ENCODE measurements at regions not wholly inside any gene's neighbourhood (a gene's known extent, or its start where the extent isn't known, plus 50 kb on each side); places are given as distances from the start of the nearest gene placed in this dataset.

GRCh38 chr5:144779368-144779767 is 608.7 kb downstream of the KCTD16 start:
- TF ChIP-seq CTCF (IDR thresholded peaks at IDR 0.05; ENCODE audit: insufficient read depth, low read length) (no peak), REST (IDR thresholded peaks at IDR 0.05; ENCODE audit: insufficient replicate concordance, low read depth) (no peak)
